ENCODE measurements at regions not wholly inside any gene's neighbourhood (a gene's known extent, or its start where the extent isn't known, plus 50 kb on each side); places are given as distances from the start of the nearest gene placed in this dataset.
"Not testable (repeated sequence)": the region's sequence is repeated elsewhere in the genome, so short reads cannot be mapped to it uniquely, and the experiment has no call there.

DNA sequence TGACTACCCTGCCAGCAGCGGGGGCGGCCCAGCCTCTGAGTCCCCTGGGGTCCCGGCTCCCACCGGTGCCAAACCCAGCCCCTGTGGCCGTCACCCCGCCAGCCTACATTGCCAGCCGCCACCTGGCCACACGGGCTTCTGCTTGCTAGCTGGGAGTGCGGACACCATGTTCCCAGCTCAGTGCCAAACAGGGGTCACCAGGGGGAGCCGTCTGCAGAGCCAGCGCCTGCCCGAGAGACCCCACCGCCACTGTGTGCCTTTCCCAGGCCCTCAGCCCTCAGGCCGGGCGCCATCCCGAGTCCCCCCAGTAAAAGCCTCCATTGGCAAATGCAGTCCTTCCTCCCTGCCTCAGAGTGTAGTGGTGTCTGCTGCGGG lies 3026.8 kb upstream of the TEKT4 start:
- TF ChIP-seq, protein P1, sequence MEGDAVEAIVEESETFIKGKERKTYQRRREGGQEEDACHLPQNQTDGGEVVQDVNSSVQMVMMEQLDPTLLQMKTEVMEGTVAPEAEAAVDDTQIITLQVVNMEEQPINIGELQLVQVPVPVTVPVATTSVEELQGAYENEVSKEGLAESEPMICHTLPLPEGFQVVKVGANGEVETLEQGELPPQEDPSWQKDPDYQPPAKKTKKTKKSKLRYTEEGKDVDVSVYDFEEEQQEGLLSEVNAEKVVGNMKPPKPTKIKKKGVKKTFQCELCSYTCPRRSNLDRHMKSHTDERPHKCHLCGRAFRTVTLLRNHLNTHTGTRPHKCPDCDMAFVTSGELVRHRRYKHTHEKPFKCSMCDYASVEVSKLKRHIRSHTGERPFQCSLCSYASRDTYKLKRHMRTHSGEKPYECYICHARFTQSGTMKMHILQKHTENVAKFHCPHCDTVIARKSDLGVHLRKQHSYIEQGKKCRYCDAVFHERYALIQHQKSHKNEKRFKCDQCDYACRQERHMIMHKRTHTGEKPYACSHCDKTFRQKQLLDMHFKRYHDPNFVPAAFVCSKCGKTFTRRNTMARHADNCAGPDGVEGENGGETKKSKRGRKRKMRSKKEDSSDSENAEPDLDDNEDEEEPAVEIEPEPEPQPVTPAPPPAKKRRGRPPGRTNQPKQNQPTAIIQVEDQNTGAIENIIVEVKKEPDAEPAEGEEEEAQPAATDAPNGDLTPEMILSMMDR (IDR thresholded peaks at IDR 0.05) = not testable (repeated sequence)
- TF ChIP-seq POLR2A (IDR thresholded peaks at IDR 0.05) = not testable (repeated sequence)

All from testis (tissue), 2 donors.